ENCODE measurements at regions not wholly inside any gene's neighbourhood (a gene's known extent, or its start where the extent isn't known, plus 50 kb on each side); places are given as distances from the start of the nearest gene placed in this dataset.

GRCh38 chr14:86619726-86620125 is 1089.8 kb downstream of the FLRT2 start:
- H3K9me3 ChIP-seq (ENCODE audit: control insufficient read depth, insufficient read depth, low read length) = no peaks in the 10 kb centered on the region
- no peaks in the 10 kb centered on the region for H3K4me1 Mint-ChIP-seq
- no peak overlapping the region for H3K4me3 ChIP-seq (ENCODE audit: low read length)
- no peak overlapping the region for H3K27ac Mint-ChIP-seq
- no peaks in the 10 kb centered on the region for H3K36me3 Mint-ChIP-seq
- no peaks in the 10 kb centered on the region for H3K9me3 Mint-ChIP-seq
- WGBS (ENCODE audit: insufficient coverage) = 83% methylated on average over 2 of the region's 2 CpGs
- no peak for DNase-seq
- intact Hi-C loops (cut with micrococcal nuclease) = no loop called here
- H3K27me3 ChIP-seq (ENCODE audit: control insufficient read depth, insufficient read depth, low read length) = no peaks in the 10 kb centered on the region
- no peak for TF ChIP-seq CTCF (IDR thresholded peaks at IDR 0.05)
- H3K27me3 Mint-ChIP-seq (ENCODE audit: low read depth in 2 of 2) = no peaks in the 10 kb centered on the region
- no peak for ATAC-seq
- no peak overlapping the region for H3K4me3 Mint-ChIP-seq
- H3K4me1 ChIP-seq (ENCODE audit: control insufficient read depth, insufficient read depth, low read length) = no peaks in the 10 kb centered on the region
- H3K27ac ChIP-seq (ENCODE audit: low read length) = no peak overlapping the region
- H3K36me3 ChIP-seq (ENCODE audit: control insufficient read depth, insufficient read depth, low read length) = no peaks in the 10 kb centered on the region

- H3K27ac ChIP-seq (ENCODE audit: low read length) = no peak overlapping the region
- no peak for TF ChIP-seq CTCF (IDR thresholded peaks at IDR 0.05)
- H3K9me3 Mint-ChIP-seq = no peaks in the 10 kb centered on the region
- intact Hi-C loops (cut with micrococcal nuclease) = no loop called here
- DNase-seq (no peak), ATAC-seq (no peak)
- no peaks in the 10 kb centered on the region for H3K4me1 ChIP-seq (ENCODE audit: control insufficient read depth, insufficient read depth, low read length)
- no peaks in the 10 kb centered on the region for H3K36me3 Mint-ChIP-seq
- H3K4me3 Mint-ChIP-seq = no peak overlapping the region
- H3K4me3 ChIP-seq (ENCODE audit: low read length) = no peak overlapping the region
- H3K27me3 Mint-ChIP-seq (ENCODE audit: low read depth in 2 of 2) = no peaks in the 10 kb centered on the region
- no peaks in the 10 kb centered on the region for H3K4me1 Mint-ChIP-seq
- H3K9me3 ChIP-seq (ENCODE audit: control insufficient read depth, insufficient read depth, low read length) = no peaks in the 10 kb centered on the region
- no peaks in the 10 kb centered on the region for H3K36me3 ChIP-seq (ENCODE audit: control insufficient read depth, insufficient read depth, low read length)
- H3K27ac Mint-ChIP-seq = no peak overlapping the region
- 62% methylated on average over 1 of the region's 1 CpG for WGBS (ENCODE audit: insufficient coverage)
- H3K27me3 ChIP-seq (ENCODE audit: control insufficient read depth, insufficient read depth, low read length) = no peaks in the 10 kb centered on the region
Measured at GRCh38 chr14:86613786-86614185, 1083.8 kb downstream of the FLRT2 start.

- TF ChIP-seq CTCF (IDR thresholded peaks at IDR 0.05) = no peak
- WGBS (ENCODE audit: insufficient coverage) = 72% methylated on average over 3 of the region's 3 CpGs
Measured at GRCh38 chr14:86613126-86613525, 1083.2 kb downstream of the FLRT2 start.

GRCh38 chr14:86604561-86604960 is 1074.6 kb downstream of the FLRT2 start:
- H3K27ac Mint-ChIP-seq = no peak overlapping the region
- Histone ChIP-seq H3K9me3 (ENCODE audit: control insufficient read depth, insufficient read depth, low read length) (no peaks in the 10 kb centered on the region), H3K27ac (ENCODE audit: low read length) (no peak overlapping the region), H3K27me3 (ENCODE audit: control insufficient read depth, insufficient read depth, low read length) (no peaks in the 10 kb centered on the region), H3K4me3 (ENCODE audit: low read length) (no peak overlapping the region), H3K4me1 (ENCODE audit: control insufficient read depth, insufficient read depth, low read length) (no peaks in the 10 kb centered on the region), H3K36me3 (ENCODE audit: control insufficient read depth, insufficient read depth, low read length) (no peaks in the 10 kb centered on the region)
- no peak for DNase-seq
- H3K36me3 Mint-ChIP-seq = no peaks in the 10 kb centered on the region
- H3K4me1 Mint-ChIP-seq = peaks cover 5 to 10% of the 10 kb centered on the region in 2 donors
- H3K4me3 Mint-ChIP-seq = no peak overlapping the region
- H3K27me3 Mint-ChIP-seq (ENCODE audit: low read depth in 2 of 2) = no peaks in the 10 kb centered on the region
- no peak for TF ChIP-seq CTCF (IDR thresholded peaks at IDR 0.05)
- H3K9me3 Mint-ChIP-seq = peaks cover 2 to 6% of the 10 kb centered on the region in 2 donors
- 53% methylated on average over 2 of the region's 2 CpGs for WGBS (ENCODE audit: insufficient coverage)
- ATAC-seq = no peak
- intact Hi-C loops (cut with micrococcal nuclease) = no loop called here

More at GRCh38 chr14:86613126-86613525, 1083.2 kb downstream of the FLRT2 start:
- H3K4me1 Mint-ChIP-seq = no peaks in the 10 kb centered on the region
- no peak for DNase-seq
- H3K27ac ChIP-seq (ENCODE audit: low read length) = no peak overlapping the region
- intact Hi-C loops (cut with micrococcal nuclease) = no loop called here
- H3K4me1 ChIP-seq (ENCODE audit: control insufficient read depth, insufficient read depth, low read length) = no peaks in the 10 kb centered on the region
- ATAC-seq = no peak
- H3K27me3 Mint-ChIP-seq (ENCODE audit: low read depth in 2 of 2) = no peaks in the 10 kb centered on the region
- no peak overlapping the region for H3K4me3 Mint-ChIP-seq
- no peaks in the 10 kb centered on the region for H3K27me3 ChIP-seq (ENCODE audit: control insufficient read depth, insufficient read depth, low read length)
- no peak overlapping the region for H3K27ac Mint-ChIP-seq
- H3K36me3 Mint-ChIP-seq = no peaks in the 10 kb centered on the region
- no peaks in the 10 kb centered on the region for H3K9me3 ChIP-seq (ENCODE audit: control insufficient read depth, insufficient read depth, low read length)
- H3K4me3 ChIP-seq (ENCODE audit: low read length) = no peak overlapping the region
- H3K9me3 Mint-ChIP-seq = no peaks in the 10 kb centered on the region
- H3K36me3 ChIP-seq (ENCODE audit: control insufficient read depth, insufficient read depth, low read length) = no peaks in the 10 kb centered on the region
